ENCODE measurements at regions not wholly inside any gene's neighbourhood (a gene's known extent, or its start where the extent isn't known, plus 50 kb on each side); places are given as distances from the start of the nearest gene placed in this dataset.
"Not testable (repeated sequence)": the region's sequence is repeated elsewhere in the genome, so short reads cannot be mapped to it uniquely, and the experiment has no call there.

- H3K4me1 ChIP-seq (ENCODE audit: control insufficient read depth, insufficient read depth, low read length); H3K36me3 ChIP-seq (ENCODE audit: control insufficient read depth, insufficient read depth, low read length); H2AK5ac ChIP-seq (ENCODE audit: low read depth, low read length); H4K91ac ChIP-seq (ENCODE audit: insufficient read depth, low read depth, low read length); H3K14ac ChIP-seq (replicated peaks; ENCODE audit: low read depth, low read length); POLR2A ChIA-PET (ENCODE audit: unreplicated experiment); H4K20me1 ChIP-seq (ENCODE audit: insufficient read depth, low read length); H3K9ac ChIP-seq (ENCODE audit: low read depth, low read length); DNase-seq; H3K79me1 ChIP-seq (ENCODE audit: low read depth in 1 of 2, low read length in 2 of 2); H4K8ac ChIP-seq (ENCODE audit: low read depth in 2 of 2, low read length in 2 of 2); H3K27me3 ChIP-seq (ENCODE audit: control insufficient read depth, insufficient read depth, low read length); H2AFZ ChIP-seq (replicated peaks; ENCODE audit: low read length, poor library complexity); H4K5ac ChIP-seq (ENCODE audit: low read depth, low read length); H3K4ac ChIP-seq (ENCODE audit: low read depth, low read length); H3K18ac ChIP-seq (ENCODE audit: low read depth, low read length); intact Hi-C loops (cut with micrococcal nuclease); H3K27ac ChIP-seq (ENCODE audit: insufficient read depth, low read length); H2BK15ac ChIP-seq (ENCODE audit: low read depth, low read length); BruUV-seq (replicated peaks); ATAC-seq (ENCODE audit: low read depth); H3K4me3 ChIP-seq (ENCODE audit: insufficient read depth, low read depth, low read length); H3K23ac ChIP-seq (ENCODE audit: low read depth, low read length); H2BK20ac ChIP-seq (ENCODE audit: low read depth, low read length); H3K56ac ChIP-seq (ENCODE audit: extremely low read depth, insufficient read depth, low read length); H3K4me2 ChIP-seq (ENCODE audit: low read depth, low read length); CTCF ChIA-PET; H2BK5ac ChIP-seq (ENCODE audit: low read depth, low read length, poor library complexity, severe bottlenecking); dilution Hi-C loops (cut with HindIII; ENCODE audit: low sequenced_read_pairs, unreplicated experiment); H2AK9ac ChIP-seq (replicated peaks; ENCODE audit: low read depth, low read length, poor library complexity); in situ Hi-C loops (cut with MboI; ENCODE audit: low sequenced_read_pairs); H2BK120ac ChIP-seq (ENCODE audit: low read depth, low read length); H3K9me1 ChIP-seq (ENCODE audit: insufficient read depth, low read length): not testable (repeated sequence)
- peaks cover 26% of the 10 kb centered on the region for H3K9me3 ChIP-seq (ENCODE audit: control insufficient read depth, insufficient read depth, low read length)
- WGBS, 2 experiments (ENCODE audit: extremely low coverage in 2 of 2, insufficient read length in 1 of 2) = 73% methylated on average over 2 of the region's 24 CpGs; no CpG with 5 or more reads in 1 of the 2 experiments
Measured at GRCh38 chr1:4078091-4078962, 178.3 kb upstream of the C1orf174 start.
